HepG2 (cell line): ENCODE measurements at regions not wholly inside any gene's neighbourhood (a gene's known extent, or its start where the extent isn't known, plus 50 kb on each side); places are given as distances from the start of the nearest gene placed in this dataset.

Experiments
- ATAC-seq: fragments of 200-7000 bp; cut with Tn5 transposase; 3 replicates; pipeline ENCODE4 v1.9.1; 2020; ENCODE audit warnings: mild to moderate bottlenecking, moderate library complexity
- BruUV-seq: library from RNA; stranded (reverse); fragments of 400-500 nt; replicated peaks from 2 replicates; lab custom pipeline; 2021; lab: Mats Ljungman, UMichigan
- CTCF ChIA-PET: fragments of 300-600 bp; formaldehyde crosslinking; extraction: SDS; loops from one replicate; lab custom pipeline; 2021; ENCODE audit warnings: low total read pairs, inconsistent platforms, low intra/inter-chr PET ratio; lab: Yijun Ruan, JAX
- POLR2A ChIA-PET: fragments of 350-600 bp; sonication (Branson Sonifier 250); formaldehyde crosslinking; loops from one replicate; lab custom pipeline; 2020; ENCODE audit warnings: antibody characterized with exemption, inconsistent platforms; lab: Yijun Ruan, JAX
- DNase-seq: peaks from one replicate; pipeline ENCODE4 v3.0.0-alpha.2; 2015; ENCODE audit warnings: low spot score
- FAIRE-seq: peaks from 3 replicates; lab custom pipeline; 2011; peaks lifted over from hg19 to GRCh38; lab: Jason Lieb, UNC
- H2AFZ ChIP-seq: one replicate; pipeline ENCODE4 v1.6.1; 2011; ENCODE audit warnings: low read length, inconsistent platforms
- H3K27ac ChIP-seq: fragments of 300-600 bp; 3 replicates; pipeline ENCODE4 v1.8.0; 2011; ENCODE audit warnings: mixed run types, mild to moderate bottlenecking, mixed read lengths, low read length, inconsistent platforms; ENCODE audit not compliant: insufficient read depth; ENCODE audit errors: extremely low read length
- H3K27me3 ChIP-seq, 2 experiments: fragments of 200-600 bp in 1 of 2; 2 replicates in 1 of 2; 3 replicates in 1 of 2; pipeline versions ENCODE4 v1.6.0 to v1.8.0; 2011; ENCODE audit warnings: low read length in 2 of 2, mild to moderate bottlenecking in 2 of 2, moderate library complexity in 2 of 2, inconsistent platforms in 1 of 2; ENCODE audit not compliant: insufficient read depth in 2 of 2, control insufficient read depth in 1 of 2
- H3K36me3 ChIP-seq, 2 experiments: fragments of 200-600 bp in 1 of 2; replicated peaks in 1 of 2; 2 replicates in 1 of 2; 3 replicates in 1 of 2; pipeline versions ENCODE4 v1.5.1 to v1.8.0; 2011; ENCODE audit warnings: low read length in 2 of 2, inconsistent platforms in 1 of 2; ENCODE audit not compliant: insufficient read depth in 2 of 2, control insufficient read depth in 1 of 2
- H3K4me1 ChIP-seq: 2 replicates; pipeline ENCODE4 v1.5.1; 2012; ENCODE audit warnings: low read length, inconsistent platforms; ENCODE audit not compliant: insufficient read depth
- H3K4me2 ChIP-seq: 2 replicates; pipeline ENCODE4 v1.6.0; 2011; ENCODE audit warnings: low read depth, low read length, inconsistent platforms
- H3K4me3 ChIP-seq, 3 experiments: fragments of 200-600 bp in 1 of 3; sonication (generic), shearing (Covaris generic) in 1 of 3; replicated peaks in 1 of 3; 2 replicates each; pipeline ENCODE4 v1.5.1; 2011 to 2016; ENCODE audit warnings: low read length in 3 of 3, inconsistent platforms in 2 of 3, low read depth in 2 of 3, mild to moderate bottlenecking in 2 of 3, control low read depth in 1 of 3, mixed read lengths in 1 of 3; ENCODE audit not compliant: insufficient read depth in 1 of 3
- H3K79me2 ChIP-seq: one replicate; pipeline ENCODE4 v1.6.1; 2011; ENCODE audit warnings: low read length, inconsistent platforms; ENCODE audit not compliant: insufficient read depth
- H3K9ac ChIP-seq: 2 replicates; pipeline ENCODE4 v1.6.0; 2011; ENCODE audit warnings: mild to moderate bottlenecking, low read depth, low read length, inconsistent platforms; ENCODE audit not compliant: insufficient read depth
- H3K9me3 ChIP-seq: 2 replicates; pipeline ENCODE4 v1.5.1; 2012; ENCODE audit warnings: mild to moderate bottlenecking, low read length
- H4K20me1 ChIP-seq: 2 replicates; pipeline ENCODE4 v1.6.0; 2011; ENCODE audit warnings: inconsistent platforms, mild to moderate bottlenecking, low read length, moderate library complexity; ENCODE audit not compliant: insufficient read depth
- ATF7 ChIP-seq, 2 experiments: fragments of 450-650 bp in 1 of 2; sonication (generic) in 1 of 2; formaldehyde crosslinking in 1 of 2; IDR thresholded peaks; 2 replicates each; pipeline versions ENCODE4 v1.4.0 to v1.6.1; 2016 to 2020; ENCODE audit warnings: antibody characterized with exemption in 1 of 2, mild to moderate bottlenecking in 1 of 2, missing genetic modification reagents in 1 of 2
- HOXA9 ChIP-seq: sonication (generic); formaldehyde crosslinking; IDR thresholded peaks from 2 replicates; pipeline ENCODE4 v1.8.1; 2022; ENCODE audit warnings: missing genetic modification reagents, mild to moderate bottlenecking, moderate library complexity, borderline replicate concordance
- KDM1A ChIP-seq: IDR thresholded peaks from 2 replicates; pipeline ENCODE4 v1.6.1; 2016; ENCODE audit warnings: missing compliant biosample characterization
- NFRKB ChIP-seq: fragments of 450-650 bp; IDR thresholded peaks from 2 replicates; pipeline ENCODE4 v1.6.1; 2017
- RBAK ChIP-seq: sonication (generic); formaldehyde crosslinking; IDR thresholded peaks from 2 replicates; pipeline ENCODE4 v1.5.1; 2020; ENCODE audit warnings: mild to moderate bottlenecking, missing genetic modification reagents
- THAP7 ChIP-seq: sonication (generic); formaldehyde crosslinking; IDR thresholded peaks from 2 replicates; pipeline ENCODE4 v1.8.1; 2023; ENCODE audit warnings: mild to moderate bottlenecking, missing genetic modification reagents
- ZNF331 ChIP-seq: sonication (generic); formaldehyde crosslinking; IDR thresholded peaks from 2 replicates; pipeline ENCODE4 v1.4.0; 2020; ENCODE audit warnings: missing genetic modification reagents
- WGBS: methylation state at CpG from one replicate; pipeline ENCODE4 v1.1.6; 2017; ENCODE audit warnings: low lambda C conversion rate; 5-methylcytosine and 5-hydroxymethylcytosine counted together
- in situ Hi-C: cut with HindIII; loops from 2 replicates; pipeline ENCODE4 v1.10.0; 2017; ENCODE audit warnings: low pct_unique_long_range_greater_than_20kb; ENCODE audit not compliant: extremely low pct_ligation_motif_present
- intact Hi-C: fragments of 100-400 bp; cut with micrococcal nuclease; formaldehyde crosslinking; loops from one replicate; pipeline ENCODE4 v1.10.0; 2022; ENCODE audit not compliant: unreplicated experiment

- Histone ChIP-seq H3K27me3 (no peaks in the 10 kb centered on the region), H3K27ac (no peak overlapping the region), H3K9me3 (no peaks in the 10 kb centered on the region), H3K9ac (no peak overlapping the region), H3K4me1 (no peaks in the 10 kb centered on the region), H4K20me1 (no peaks in the 10 kb centered on the region), H3K4me2 (no peak overlapping the region), H3K79me2 (no peaks in the 10 kb centered on the region), H3K36me3 (no peaks in the 10 kb centered on the region), H3K4me3 (no peak overlapping the region), H2AFZ (no peak overlapping the region)
- ATAC-seq (no peak), FAIRE-seq (no peak), DNase-seq (no peak)
- ChIA-PET CTCF (no interaction called here), POLR2A (no interaction called here)
- intact Hi-C loops, result no loop called here
- no TSS peak for BruUV-seq
- WGBS, result 21% methylated on average over 4 of the region's 4 CpGs
- in situ Hi-C loops, result no loop called here
- TF ChIP-seq ZNF331 (no peak), HOXA9 (CRISPR knock-in tag) (no peak), ATF7 (IDR thresholded peaks at IDR 0.05) (peak; percentile 44), ATF7 (CRISPR knock-in tag; IDR thresholded peaks at IDR 0.05) (no peak), KDM1A (CRISPR knock-in tag) (no peak)
These were observed 448.5 kb downstream of the PDZRN4 start for GRCh38 chr12:41636653-41637052.

GRCh38 chr12:41635626-41636364, 447.7 kb downstream of the PDZRN4 start:
- no peaks in the 10 kb centered on the region for H3K36me3 ChIP-seq
- POLR2A ChIA-PET, result no interaction called here
- H4K20me1 ChIP-seq, result no peaks in the 10 kb centered on the region
- WGBS, result 3% methylated on average over 5 of the region's 5 CpGs
- CTCF ChIA-PET, result no interaction called here
- no peak overlapping the region for H3K27ac ChIP-seq
- no peak for DNase-seq
- no peak overlapping the region for H2AFZ ChIP-seq
- in situ Hi-C loops, result no loop called here
- BruUV-seq, result no TSS peak
- ATAC-seq, result no peak
- no peaks in the 10 kb centered on the region for H3K79me2 ChIP-seq
- intact Hi-C loops, result no loop called here
- no peak overlapping the region for H3K4me3 ChIP-seq
- FAIRE-seq, result no peak
- no peaks in the 10 kb centered on the region for H3K9me3 ChIP-seq
- no peaks in the 10 kb centered on the region for H3K27me3 ChIP-seq
- no peaks in the 10 kb centered on the region for H3K4me1 ChIP-seq
- H3K4me2 ChIP-seq, result no peak overlapping the region
- TF ChIP-seq THAP7 (CRISPR knock-in tag) (no peak), NFRKB (no peak), RBAK (no peak)
- H3K9ac ChIP-seq, result no peak overlapping the region
